ENCODE measurements at regions not wholly inside any gene's neighbourhood (a gene's known extent, or its start where the extent isn't known, plus 50 kb on each side); places are given as distances from the start of the nearest gene placed in this dataset.

DNA sequence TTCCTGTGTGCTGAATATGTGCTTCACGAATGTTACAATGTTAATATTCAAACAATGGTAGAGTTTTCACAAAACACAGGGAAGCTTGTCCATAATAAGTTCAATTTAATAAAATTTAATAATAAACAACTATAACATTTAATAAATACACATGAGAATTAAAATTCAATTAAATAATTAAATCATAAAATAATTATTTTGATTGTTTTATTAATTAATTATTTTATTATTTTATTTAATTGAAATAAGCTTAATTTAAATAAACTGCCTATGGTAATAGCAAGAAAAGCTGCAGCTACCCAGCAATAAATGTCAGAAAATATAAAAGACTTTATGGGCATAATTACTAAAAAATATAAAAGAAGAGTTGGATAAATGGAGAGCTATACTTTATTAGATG lies 149.0 kb upstream of the NFIB start:
- CTCF ChIA-PET (ENCODE audit: low intra/inter-chr PET ratio), result no interaction called here
- 18% methylated on average over 1 of the region's 1 CpG for WGBS (ENCODE audit: insufficient coverage, low coverage, missing lambda C conversion rate)
- no peaks in the 10 kb centered on the region for H3K9me3 ChIP-seq (replicated peaks; ENCODE audit: control insufficient read depth, insufficient read depth, low read depth, low read length)
- no peak overlapping the region for H2AFZ ChIP-seq (ENCODE audit: low read depth, low read length)
- no peaks in the 10 kb centered on the region for H3K79me2 ChIP-seq (ENCODE audit: control insufficient read depth, insufficient read depth, low read length)
- no peaks in the 10 kb centered on the region for H4K20me1 ChIP-seq (replicated peaks; ENCODE audit: control insufficient read depth, insufficient read depth, low read length)
- in situ Hi-C loops (cut with MboI) (no loop called here), intact Hi-C loops (cut with micrococcal nuclease) (loop anchor here (10.0 kb wide), 1 partner anchor 672 kb away; no protein-coding TSS in a partner anchor)
- TF ChIP-seq, protein P1, sequence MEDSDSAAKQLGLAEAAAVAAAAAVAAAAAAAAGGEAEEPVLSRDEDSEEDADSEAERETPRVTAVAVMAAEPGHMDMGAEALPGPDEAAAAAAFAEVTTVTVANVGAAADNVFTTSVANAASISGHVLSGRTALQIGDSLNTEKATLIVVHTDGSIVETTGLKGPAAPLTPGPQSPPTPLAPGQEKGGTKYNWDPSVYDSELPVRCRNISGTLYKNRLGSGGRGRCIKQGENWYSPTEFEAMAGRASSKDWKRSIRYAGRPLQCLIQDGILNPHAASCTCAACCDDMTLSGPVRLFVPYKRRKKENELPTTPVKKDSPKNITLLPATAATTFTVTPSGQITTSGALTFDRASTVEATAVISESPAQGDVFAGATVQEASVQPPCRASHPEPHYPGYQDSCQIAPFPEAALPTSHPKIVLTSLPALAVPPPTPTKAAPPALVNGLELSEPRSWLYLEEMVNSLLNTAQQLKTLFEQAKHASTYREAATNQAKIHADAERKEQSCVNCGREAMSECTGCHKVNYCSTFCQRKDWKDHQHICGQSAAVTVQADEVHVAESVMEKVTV (CRISPR knock-in tag; IDR thresholded peaks at IDR 0.05), result no peak
- no peak for TF ChIP-seq ZNF217 (CRISPR knock-in tag; IDR thresholded peaks at IDR 0.05)
- no peak for TF ChIP-seq SMARCE1 (IDR thresholded peaks at IDR 0.05)
- TF ChIP-seq, protein P2, sequence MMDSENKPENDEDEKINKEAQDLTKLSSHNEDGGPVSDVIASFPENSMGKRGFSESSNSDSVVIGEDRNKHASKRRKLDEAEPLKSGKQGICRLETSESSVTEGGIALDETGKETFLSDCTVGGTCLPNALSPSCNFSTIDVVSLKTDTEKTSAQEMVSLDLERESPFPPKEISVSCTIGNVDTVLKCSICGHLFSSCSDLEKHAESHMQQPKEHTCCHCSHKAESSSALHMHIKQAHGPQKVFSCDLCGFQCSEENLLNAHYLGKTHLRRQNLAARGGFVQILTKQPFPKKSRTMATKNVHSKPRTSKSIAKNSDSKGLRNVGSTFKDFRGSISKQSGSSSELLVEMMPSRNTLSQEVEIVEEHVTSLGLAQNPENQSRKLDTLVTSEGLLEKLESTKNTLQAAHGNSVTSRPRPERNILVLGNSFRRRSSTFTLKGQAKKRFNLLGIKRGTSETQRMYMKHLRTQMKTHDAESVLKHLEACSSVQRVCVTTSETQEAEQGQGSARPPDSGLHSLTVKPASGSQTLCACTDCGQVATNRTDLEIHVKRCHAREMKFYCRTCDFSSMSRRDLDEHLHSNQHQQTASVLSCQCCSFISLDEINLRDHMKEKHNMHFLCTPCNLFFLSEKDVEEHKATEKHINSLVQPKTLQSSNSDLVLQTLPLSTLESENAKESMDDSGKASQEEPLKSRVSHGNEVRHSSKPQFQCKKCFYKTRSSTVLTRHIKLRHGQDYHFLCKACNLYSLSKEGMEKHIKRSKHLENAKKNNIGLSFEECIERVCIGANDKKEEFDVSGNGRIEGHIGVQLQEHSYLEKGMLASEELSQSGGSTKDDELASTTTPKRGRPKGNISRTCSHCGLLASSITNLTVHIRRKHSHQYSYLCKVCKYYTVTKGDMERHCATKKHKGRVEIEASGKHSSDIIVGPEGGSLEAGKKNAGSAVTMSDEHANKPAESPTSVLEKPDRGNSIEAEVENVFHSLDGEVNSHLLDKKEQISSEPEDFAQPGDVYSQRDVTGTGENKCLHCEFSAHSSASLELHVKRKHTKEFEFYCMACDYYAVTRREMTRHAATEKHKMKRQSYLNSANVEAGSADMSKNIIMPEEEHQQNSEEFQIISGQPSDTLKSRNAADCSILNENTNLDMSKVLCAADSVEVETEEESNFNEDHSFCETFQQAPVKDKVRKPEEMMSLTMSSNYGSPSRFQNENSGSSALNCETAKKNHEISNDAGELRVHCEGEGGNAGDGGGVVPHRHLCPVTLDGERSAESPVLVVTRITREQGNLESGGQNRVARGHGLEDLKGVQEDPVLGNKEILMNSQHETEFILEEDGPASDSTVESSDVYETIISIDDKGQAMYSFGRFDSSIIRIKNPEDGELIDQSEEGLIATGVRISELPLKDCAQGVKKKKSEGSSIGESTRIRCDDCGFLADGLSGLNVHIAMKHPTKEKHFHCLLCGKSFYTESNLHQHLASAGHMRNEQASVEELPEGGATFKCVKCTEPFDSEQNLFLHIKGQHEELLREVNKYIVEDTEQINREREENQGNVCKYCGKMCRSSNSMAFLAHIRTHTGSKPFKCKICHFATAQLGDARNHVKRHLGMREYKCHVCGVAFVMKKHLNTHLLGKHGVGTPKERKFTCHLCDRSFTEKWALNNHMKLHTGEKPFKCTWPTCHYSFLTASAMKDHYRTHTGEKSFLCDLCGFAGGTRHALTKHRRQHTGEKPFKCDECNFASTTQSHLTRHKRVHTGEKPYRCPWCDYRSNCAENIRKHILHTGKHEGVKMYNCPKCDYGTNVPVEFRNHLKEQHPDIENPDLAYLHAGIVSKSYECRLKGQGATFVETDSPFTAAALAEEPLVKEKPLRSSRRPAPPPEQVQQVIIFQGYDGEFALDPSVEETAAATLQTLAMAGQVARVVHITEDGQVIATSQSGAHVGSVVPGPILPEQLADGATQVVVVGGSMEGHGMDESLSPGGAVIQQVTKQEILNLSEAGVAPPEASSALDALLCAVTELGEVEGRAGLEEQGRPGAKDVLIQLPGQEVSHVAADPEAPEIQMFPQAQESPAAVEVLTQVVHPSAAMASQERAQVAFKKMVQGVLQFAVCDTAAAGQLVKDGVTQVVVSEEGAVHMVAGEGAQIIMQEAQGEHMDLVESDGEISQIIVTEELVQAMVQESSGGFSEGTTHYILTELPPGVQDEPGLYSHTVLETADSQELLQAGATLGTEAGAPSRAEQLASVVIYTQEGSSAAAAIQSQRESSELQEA (IDR thresholded peaks at IDR 0.05; ENCODE audit: low read depth), result no peak
- TF ChIP-seq SREBF1 (IDR thresholded peaks at IDR 0.05; ENCODE audit: borderline replicate concordance, low read depth, low read length), result no peak
- TF ChIP-seq NFRKB (IDR thresholded peaks at IDR 0.05; ENCODE audit: low read depth), result no peak
- TF ChIP-seq, protein P3, sequence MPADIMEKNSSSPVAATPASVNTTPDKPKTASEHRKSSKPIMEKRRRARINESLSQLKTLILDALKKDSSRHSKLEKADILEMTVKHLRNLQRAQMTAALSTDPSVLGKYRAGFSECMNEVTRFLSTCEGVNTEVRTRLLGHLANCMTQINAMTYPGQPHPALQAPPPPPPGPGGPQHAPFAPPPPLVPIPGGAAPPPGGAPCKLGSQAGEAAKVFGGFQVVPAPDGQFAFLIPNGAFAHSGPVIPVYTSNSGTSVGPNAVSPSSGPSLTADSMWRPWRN (IDR thresholded peaks at IDR 0.05; ENCODE audit: low read depth), result no peak
- TF ChIP-seq, protein P4, sequence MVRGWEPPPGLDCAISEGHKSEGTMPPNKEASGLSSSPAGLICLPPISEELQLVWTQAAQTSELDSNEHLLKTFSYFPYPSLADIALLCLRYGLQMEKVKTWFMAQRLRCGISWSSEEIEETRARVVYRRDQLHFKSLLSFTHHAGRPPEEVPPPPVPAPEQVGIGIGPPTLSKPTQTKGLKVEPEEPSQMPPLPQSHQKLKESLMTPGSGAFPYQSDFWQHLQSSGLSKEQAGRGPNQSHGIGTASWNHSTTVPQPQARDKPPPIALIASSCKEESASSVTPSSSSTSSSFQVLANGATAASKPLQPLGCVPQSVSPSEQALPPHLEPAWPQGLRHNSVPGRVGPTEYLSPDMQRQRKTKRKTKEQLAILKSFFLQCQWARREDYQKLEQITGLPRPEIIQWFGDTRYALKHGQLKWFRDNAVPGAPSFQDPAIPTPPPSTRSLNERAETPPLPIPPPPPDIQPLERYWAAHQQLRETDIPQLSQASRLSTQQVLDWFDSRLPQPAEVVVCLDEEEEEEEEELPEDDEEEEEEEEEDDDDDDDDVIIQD (CRISPR knock-in tag; IDR thresholded peaks at IDR 0.05), result no peak
- no peak for TF ChIP-seq ADNP (tag; IDR thresholded peaks at IDR 0.05)
- no peak for TF ChIP-seq ZBED1 (IDR thresholded peaks at IDR 0.05)
- H3K4me1 ChIP-seq (replicated peaks in 1 of 2; ENCODE audit: control insufficient read depth in 2 of 2, insufficient read depth in 2 of 2, low read length in 2 of 2), result no peaks in the 10 kb centered on the region; a peak in 1 of 5 replicates
- ATAC-seq (no peak), FAIRE-seq (no peak), DNase-seq (ENCODE audit: extremely low read depth in 1 of 4, low spot score in 3 of 4) (no peak)
- no peaks in the 10 kb centered on the region for H3K9me1 ChIP-seq (ENCODE audit: control insufficient read depth, insufficient read depth, low read length)
- no peaks in the 10 kb centered on the region for H3K27me3 ChIP-seq (ENCODE audit: control insufficient read depth in 2 of 2, insufficient read depth in 2 of 2, low read length in 2 of 2)
- no TSS peak for BruUV-seq (replicated peaks)
- no peak overlapping the region for H3K9ac ChIP-seq (ENCODE audit: insufficient read depth in 1 of 2, low read depth in 2 of 2, low read length in 2 of 2)
- no peak overlapping the region for H3K4me2 ChIP-seq (ENCODE audit: insufficient read depth, low read length)
- no peak overlapping the region for H3K27ac ChIP-seq (ENCODE audit: extremely low read depth, low read depth, low read length)
- no peaks in the 10 kb centered on the region for H3K36me3 ChIP-seq (ENCODE audit: control insufficient read depth, insufficient read depth, low read length)
- no peak overlapping the region for H3K4me3 ChIP-seq
- POLR2A ChIA-PET, result interaction anchor here (0.5 to 0.6 kb wide), 2 partner anchors 261 to 387 kb away, joined by 3 read pairs; no protein-coding TSS in a partner anchor

Data from K562 (cell line).